Stimulated activated CD4-positive, alpha-beta T cell treated with anti-CD3 and anti-CD28 coated beads, Interleukin-4, amount 100 ng/mL, for 48 hours (primary cell): ENCODE measurements at regions not wholly inside any gene's neighbourhood (a gene's known extent, or its start where the extent isn't known, plus 50 kb on each side); places are given as distances from the start of the nearest gene placed in this dataset.
A peak's percentile ranks its signal among the peaks of the same experiment; 100 is the strongest.

Source experiments
- DNase-seq, 2 donors: peaks; one replicate each; pipeline ENCODE4 v3.0.0-alpha.2; 2020; ENCODE audit warnings: low read depth in 2 of 2

- DNase-seq, result no peak
These were observed 229.6 kb upstream of the STARD13 start for GRCh38 chr13:33515146-33515545.

GRCh38 chr13:33518452-33518851 lies 232.9 kb upstream of the STARD13 start:
- DNase-seq, result no peak

- DNase-seq, result no peak
These were observed 234.3 kb upstream of the STARD13 start for GRCh38 chr13:33519561-33520467.

GRCh38 chr13:33520468-33520839 lies 234.9 kb upstream of the STARD13 start:
- no peak for DNase-seq

GRCh38 chr13:33524086-33524485 lies 238.5 kb upstream of the STARD13 start:
- no peak for DNase-seq

- no peak for DNase-seq
These were observed 240.2 kb upstream of the STARD13 start for GRCh38 chr13:33525763-33526162.

- DNase-seq, result no peak
These were observed 241.2 kb upstream of the STARD13 start for GRCh38 chr13:33526718-33527117.

- no peak for DNase-seq
These were observed 243.3 kb upstream of the STARD13 start for GRCh38 chr13:33528896-33529295.

GRCh38 chr13:33531484-33531883 lies 245.9 kb upstream of the STARD13 start:
- DNase-seq, result no peak

GRCh38 chr13:33535061-33535460 lies 249.5 kb upstream of the STARD13 start:
- DNase-seq, result no peak

GRCh38 chr13:33536601-33537000 lies 251.0 kb upstream of the STARD13 start:
- no peak for DNase-seq

GRCh38 chr13:33537026-33537425 lies 251.5 kb upstream of the STARD13 start:
- DNase-seq, result no peak

GRCh38 chr13:33537676-33538075 lies 252.1 kb upstream of the STARD13 start:
- no peak for DNase-seq

- no peak for DNase-seq
These were observed 255.9 kb upstream of the STARD13 start for GRCh38 chr13:33541456-33541855.

GRCh38 chr13:33541962-33542308 lies 256.4 kb upstream of the STARD13 start:
- DNase-seq, result no peak

GRCh38 chr13:33542309-33543088 lies 256.9 kb upstream of the STARD13 start:
- DNase-seq, result peak; percentile 96

- DNase-seq, result no peak
These were observed 257.5 kb upstream of the STARD13 start for GRCh38 chr13:33543089-33543459.

GRCh38 chr13:33543631-33544265 lies 258.2 kb upstream of the STARD13 start:
- no peak for DNase-seq

- DNase-seq, result no peak
These were observed 258.8 kb upstream of the STARD13 start for GRCh38 chr13:33544308-33544707.

- DNase-seq, result no peak
These were observed 259.9 kb upstream of the STARD13 start for GRCh38 chr13:33545492-33545891.

- no peak for DNase-seq
These were observed 261.5 kb upstream of the STARD13 start for GRCh38 chr13:33547035-33547434.

GRCh38 chr13:33548069-33548468 lies 262.5 kb upstream of the STARD13 start:
- no peak for DNase-seq

- no peak for DNase-seq
These were observed 264.7 kb upstream of the STARD13 start for GRCh38 chr13:33550276-33550675.
